DND-41 (cell line): ENCODE measurements at regions not wholly inside any gene's neighbourhood (a gene's known extent, or its start where the extent isn't known, plus 50 kb on each side); places are given as distances from the start of the nearest gene placed in this dataset.

Source experiments
- EZH2 ChIP-seq: IDR thresholded peaks from 3 replicates; pipeline ENCODE4 v1.6.1; 2012; ENCODE audit warnings: borderline replicate concordance, low read depth, mild to moderate bottlenecking, moderate library complexity, low read length, inconsistent platforms; ENCODE audit not compliant: severe bottlenecking
- TF ChIP-seq, protein P1 (sequence below): IDR thresholded peaks from 2 replicates; pipeline ENCODE4 v1.5.1; 2012; ENCODE audit warnings: borderline replicate concordance, low read length, moderate library complexity, mild to moderate bottlenecking; ENCODE audit not compliant: poor library complexity, severe bottlenecking; ENCODE audit errors: extremely low read depth

- TF ChIP-seq, protein P1, sequence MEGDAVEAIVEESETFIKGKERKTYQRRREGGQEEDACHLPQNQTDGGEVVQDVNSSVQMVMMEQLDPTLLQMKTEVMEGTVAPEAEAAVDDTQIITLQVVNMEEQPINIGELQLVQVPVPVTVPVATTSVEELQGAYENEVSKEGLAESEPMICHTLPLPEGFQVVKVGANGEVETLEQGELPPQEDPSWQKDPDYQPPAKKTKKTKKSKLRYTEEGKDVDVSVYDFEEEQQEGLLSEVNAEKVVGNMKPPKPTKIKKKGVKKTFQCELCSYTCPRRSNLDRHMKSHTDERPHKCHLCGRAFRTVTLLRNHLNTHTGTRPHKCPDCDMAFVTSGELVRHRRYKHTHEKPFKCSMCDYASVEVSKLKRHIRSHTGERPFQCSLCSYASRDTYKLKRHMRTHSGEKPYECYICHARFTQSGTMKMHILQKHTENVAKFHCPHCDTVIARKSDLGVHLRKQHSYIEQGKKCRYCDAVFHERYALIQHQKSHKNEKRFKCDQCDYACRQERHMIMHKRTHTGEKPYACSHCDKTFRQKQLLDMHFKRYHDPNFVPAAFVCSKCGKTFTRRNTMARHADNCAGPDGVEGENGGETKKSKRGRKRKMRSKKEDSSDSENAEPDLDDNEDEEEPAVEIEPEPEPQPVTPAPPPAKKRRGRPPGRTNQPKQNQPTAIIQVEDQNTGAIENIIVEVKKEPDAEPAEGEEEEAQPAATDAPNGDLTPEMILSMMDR, result no peak
- no peak for TF ChIP-seq EZH2
Measured at GRCh38 chr17:77341069-77341541, 200.3 kb downstream of the SEC14L1 start.
